Erythroblast (primary cell): ENCODE measurements at regions not wholly inside any gene's neighbourhood (a gene's known extent, or its start where the extent isn't known, plus 50 kb on each side); places are given as distances from the start of the nearest gene placed in this dataset.

Experiments
- DNase-seq, 2 experiments: peaks; one replicate each; lab custom pipeline; 2025; lab: John Stamatoyannopoulos, UW
- GATA1 ChIP-seq: IDR thresholded peaks from 2 replicates; pipeline ENCODE4 v1.6.1; 2011; ENCODE audit warnings: low read depth, mild to moderate bottlenecking, control low read depth, low read length, moderate library complexity
- POLR2A ChIP-seq: IDR thresholded peaks from 2 replicates; pipeline ENCODE4 v1.6.1; 2011; ENCODE audit warnings: mild to moderate bottlenecking, low read length

GRCh38 chr18:44238911-44239310 lies 441.8 kb upstream of the SETBP1 start:
- no peak for DNase-seq
- TF ChIP-seq POLR2A (no peak), GATA1 (no peak)

DNA sequence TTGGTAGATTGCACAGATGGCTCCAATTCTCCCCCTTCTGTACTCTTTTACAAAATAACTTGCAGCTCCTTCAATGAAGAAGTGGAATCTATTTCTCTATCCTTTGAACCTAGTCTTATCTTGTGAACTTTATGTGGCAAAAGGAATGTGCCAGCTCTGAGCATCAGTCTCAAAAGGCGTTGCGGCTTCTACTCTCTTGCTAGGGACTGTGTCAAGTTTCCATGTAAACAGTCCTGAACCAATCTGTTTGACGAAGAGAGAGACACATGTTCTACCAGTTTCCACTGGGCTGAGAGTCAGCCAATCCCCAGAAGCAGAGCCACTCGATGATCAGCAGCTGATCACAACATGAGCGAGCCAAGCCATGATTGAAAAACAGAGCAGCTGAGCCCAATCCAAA lies 439.7 kb upstream of the SETBP1 start:
- TF ChIP-seq GATA1: no peak
- no peak for TF ChIP-seq POLR2A
- DNase-seq: no peak

- no peak for DNase-seq
- TF ChIP-seq GATA1 (no peak), POLR2A (no peak)
Measured at GRCh38 chr18:44245019-44245418, 435.7 kb upstream of the SETBP1 start.

GRCh38 chr18:44246001-44246400 lies 434.7 kb upstream of the SETBP1 start:
- DNase-seq: no peak
- no peak for TF ChIP-seq GATA1
- no peak for TF ChIP-seq POLR2A

GRCh38 chr18:44258086-44258485 lies 422.6 kb upstream of the SETBP1 start:
- DNase-seq: no peak
- TF ChIP-seq POLR2A (no peak), GATA1 (no peak)

- no peak for DNase-seq
- TF ChIP-seq GATA1 (no peak), POLR2A (no peak)
Measured at GRCh38 chr18:44258576-44258975, 422.1 kb upstream of the SETBP1 start.

DNA sequence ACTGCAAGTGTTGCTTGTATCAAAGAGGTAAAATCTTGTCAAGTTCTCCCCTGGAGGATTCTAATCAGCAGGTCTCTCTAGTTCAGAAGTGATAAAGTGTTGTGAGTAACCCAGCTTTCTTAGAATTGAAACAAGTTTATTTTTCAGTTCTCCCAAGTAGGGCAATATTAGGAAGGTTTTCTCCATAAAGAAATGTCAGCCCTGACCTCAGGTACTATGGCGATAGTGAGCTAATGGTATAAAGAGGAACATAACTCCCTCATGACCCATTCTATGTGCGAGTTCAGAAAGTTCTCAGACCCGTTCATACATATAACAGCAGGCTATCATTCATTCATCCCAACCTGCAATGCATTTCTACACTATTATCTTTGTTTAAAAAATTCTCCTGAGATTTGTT lies 421.1 kb upstream of the SETBP1 start:
- TF ChIP-seq GATA1 (no peak), POLR2A (no peak)
- DNase-seq: no peak

- TF ChIP-seq GATA1: no peak
- TF ChIP-seq POLR2A: no peak
- no peak for DNase-seq
Measured at GRCh38 chr18:44265437-44265836, 415.3 kb upstream of the SETBP1 start.

DNA sequence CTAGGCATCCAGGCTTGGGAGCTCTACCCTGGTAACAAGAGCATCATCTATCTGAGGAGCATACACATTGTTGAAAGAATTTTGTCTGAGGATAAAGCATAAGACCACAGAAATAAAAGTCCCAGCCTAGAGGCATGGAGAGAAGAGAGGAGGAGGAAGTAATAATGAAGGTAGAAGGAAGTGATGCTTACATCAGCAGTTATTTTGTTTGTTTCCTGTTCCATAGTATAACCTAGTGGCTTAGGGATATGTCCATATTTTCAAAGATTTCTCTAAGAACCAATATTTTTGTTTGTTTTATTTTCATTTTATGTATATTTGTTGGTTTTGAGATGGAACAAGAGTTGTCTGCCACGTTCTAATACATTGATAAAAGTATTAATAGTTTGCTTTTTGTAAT lies 407.4 kb upstream of the SETBP1 start:
- TF ChIP-seq GATA1: no peak
- TF ChIP-seq POLR2A: no peak

DNA sequence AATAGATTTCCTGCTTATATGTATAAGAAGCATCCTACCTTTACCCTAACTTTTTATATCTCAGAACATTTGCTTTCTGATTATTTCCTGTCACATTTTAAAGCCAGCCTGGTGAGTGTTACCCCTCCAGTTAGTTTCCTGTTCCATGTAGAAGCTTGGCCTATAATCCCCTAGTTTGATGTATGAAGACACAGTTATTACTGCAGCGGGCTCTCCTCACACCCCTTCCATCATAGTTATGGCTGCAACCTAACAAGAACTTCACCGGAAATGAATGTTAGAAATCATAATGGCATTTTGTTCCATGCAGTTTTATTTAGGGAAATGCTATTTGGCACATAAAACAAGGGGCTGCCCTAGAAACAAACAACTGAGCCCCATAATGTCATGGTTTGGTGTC lies 400.2 kb upstream of the SETBP1 start:
- DNase-seq: no peak
- TF ChIP-seq POLR2A: no peak
- no peak for TF ChIP-seq GATA1

More for the DNA sequence above, 407.4 kb upstream of the SETBP1 start:
- DNase-seq: no peak

DNA sequence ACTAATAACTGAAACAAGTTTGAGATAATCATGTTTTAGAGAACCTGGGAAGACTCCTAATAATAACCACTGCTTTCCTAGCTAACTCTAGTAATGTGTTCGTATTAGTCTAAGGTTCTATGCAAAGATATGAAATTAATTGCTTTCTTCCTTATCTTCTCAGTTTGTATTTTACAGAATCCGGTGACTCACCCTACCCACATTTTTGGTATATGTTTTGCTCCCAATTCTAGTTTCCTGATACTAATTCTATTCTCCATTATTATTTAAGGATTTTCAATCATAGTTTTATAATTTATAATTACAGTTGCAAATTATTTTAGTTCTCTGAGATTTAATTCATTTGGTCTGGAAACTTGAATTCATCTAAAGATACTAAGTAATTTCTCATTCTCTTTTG lies 394.6 kb upstream of the SETBP1 start:
- no peak for DNase-seq
- TF ChIP-seq GATA1 (no peak), POLR2A (no peak)

GRCh38 chr18:44290366-44290977 lies 390.2 kb upstream of the SETBP1 start:
- no peak for DNase-seq
- TF ChIP-seq POLR2A: no peak
- no peak for TF ChIP-seq GATA1

GRCh38 chr18:44298566-44298965 lies 382.1 kb upstream of the SETBP1 start:
- no peak for TF ChIP-seq GATA1
- no peak for TF ChIP-seq POLR2A

DNA sequence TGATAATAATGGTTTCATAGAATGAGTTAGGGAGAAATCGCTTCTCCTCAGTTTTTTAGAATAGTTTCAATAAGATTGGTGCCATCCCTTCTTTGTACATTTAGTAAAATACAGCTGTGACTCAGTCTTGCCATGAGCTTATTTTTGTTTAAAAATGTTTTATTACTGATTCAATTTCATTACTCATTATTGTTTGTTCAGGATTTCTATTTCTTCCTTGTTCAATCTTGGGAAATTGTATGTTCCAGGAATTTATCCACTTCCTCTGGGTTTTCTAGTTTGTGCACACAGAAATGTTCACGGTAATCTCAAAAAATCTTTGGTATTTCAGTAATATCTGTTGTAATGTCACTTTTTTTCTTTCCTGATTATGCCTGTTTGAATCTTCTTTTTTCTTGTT lies 371.5 kb upstream of the SETBP1 start:
- no peak for TF ChIP-seq POLR2A
- TF ChIP-seq GATA1: no peak
- DNase-seq: no peak

More at GRCh38 chr18:44298566-44298965, 382.1 kb upstream of the SETBP1 start:
- no peak for DNase-seq
